GM18505 (cell line): ENCODE measurements at regions not wholly inside any gene's neighbourhood (a gene's known extent, or its start where the extent isn't known, plus 50 kb on each side); places are given as distances from the start of the nearest gene placed in this dataset.

Source experiments
- ATAC-seq: cut with Tn5 transposase; IDR thresholded peaks from one replicate; pipeline ENCODE4 v1.9.1; 2021; ENCODE audit not compliant: unreplicated experiment
- POLR2A ChIP-seq: IDR thresholded peaks from 4 replicates; pipeline ENCODE4 v1.6.1; 2011; ENCODE audit warnings: borderline replicate concordance; ENCODE audit not compliant: insufficient read depth, insufficient read length; ENCODE audit errors: extremely low read depth

GRCh38 chr6:26196846-26197635, 109.8 kb downstream of the HFE start:
- peak; percentile 35 for ATAC-seq
- no peak for TF ChIP-seq POLR2A

- ATAC-seq: no peak
- no peak for TF ChIP-seq POLR2A
Observed at GRCh38 chr6:26197636-26197932, 110.4 kb downstream of the HFE start.

- no peak for ATAC-seq
- no peak for TF ChIP-seq POLR2A
Observed at GRCh38 chr6:26197933-26198721, 110.9 kb downstream of the HFE start.

GRCh38 chr6:26198722-26199056, 111.5 kb downstream of the HFE start:
- no peak for ATAC-seq

GRCh38 chr6:26199057-26199772, 112.0 kb downstream of the HFE start:
- ATAC-seq: peak; percentile 50

More at GRCh38 chr6:26198722-26199056, 111.5 kb downstream of the HFE start:
- TF ChIP-seq POLR2A: no peak

GRCh38 chr6:26199773-26200764, 112.8 kb downstream of the HFE start:
- no peak for ATAC-seq
- no peak for TF ChIP-seq POLR2A

More at GRCh38 chr6:26199057-26199772, 112.0 kb downstream of the HFE start:
- no peak for TF ChIP-seq POLR2A

GRCh38 chr6:26200918-26201721, 113.9 kb downstream of the HFE start:
- ATAC-seq: no peak
- TF ChIP-seq POLR2A: no peak

GRCh38 chr6:26202201-26202611, 115.0 kb downstream of the HFE start:
- no peak for ATAC-seq

GRCh38 chr6:26202811-26203583, 115.8 kb downstream of the HFE start:
- ATAC-seq: no peak
- TF ChIP-seq POLR2A: no peak

More at GRCh38 chr6:26202201-26202611, 115.0 kb downstream of the HFE start:
- no peak for TF ChIP-seq POLR2A

- peak; percentile 41 for ATAC-seq
- TF ChIP-seq POLR2A: no peak
Observed at GRCh38 chr6:26204332-26205160, 117.3 kb downstream of the HFE start.
